ENCODE measurements at regions not wholly inside any gene's neighbourhood (a gene's known extent, or its start where the extent isn't known, plus 50 kb on each side); places are given as distances from the start of the nearest gene placed in this dataset.

GRCh38 chr3:20769430-20769829 is 583.4 kb upstream of the SGO1 start (continued):
- TF ChIP-seq CSRNP3 (CRISPR knock-in tag; IDR thresholded peaks at IDR 0.05), result no peak

- no peak for TF ChIP-seq ZNF70 (CRISPR knock-in tag; IDR thresholded peaks at IDR 0.05)
- TF ChIP-seq RARB (CRISPR knock-in tag; IDR thresholded peaks at IDR 0.05), result no peak
- TF ChIP-seq TOX (CRISPR knock-in tag; IDR thresholded peaks at IDR 0.05; ENCODE audit: borderline replicate concordance), result no peak
- TF ChIP-seq ARNTL (CRISPR knock-in tag; IDR thresholded peaks at IDR 0.05; ENCODE audit: borderline replicate concordance, low read depth), result no peak
- no peak for TF ChIP-seq TSHZ2 (CRISPR knock-in tag; IDR thresholded peaks at IDR 0.05)
- no peak for TF ChIP-seq OSR1 (CRISPR knock-in tag; IDR thresholded peaks at IDR 0.05)
- TF ChIP-seq PATZ1 (CRISPR knock-in tag; IDR thresholded peaks at IDR 0.05; ENCODE audit: borderline replicate concordance), result no peak
- TF ChIP-seq BACH2 (CRISPR knock-in tag; IDR thresholded peaks at IDR 0.05; ENCODE audit: borderline replicate concordance), result no peak
- TF ChIP-seq ESRRG (CRISPR knock-in tag; IDR thresholded peaks at IDR 0.05), result no peak
- TF ChIP-seq CSDC2 (CRISPR knock-in tag; IDR thresholded peaks at IDR 0.05), result no peak
- no peak for TF ChIP-seq ZNF565 (CRISPR knock-in tag; conservative IDR thresholded peaks at IDR 0.05; ENCODE audit: low read depth)
- no peak for TF ChIP-seq ZFP3 (CRISPR knock-in tag; IDR thresholded peaks at IDR 0.05)
- no peak for TF ChIP-seq POU6F1 (CRISPR knock-in tag; IDR thresholded peaks at IDR 0.05; ENCODE audit: borderline replicate concordance, low read depth)
- TF ChIP-seq ISL1 (CRISPR knock-in tag; IDR thresholded peaks at IDR 0.05), result no peak
- TF ChIP-seq ZNF8 (CRISPR knock-in tag; IDR thresholded peaks at IDR 0.05), result no peak
- ATAC-seq, result no peak
Observed at GRCh38 chr3:20760981-20761380, 575.0 kb upstream of the SGO1 start.

GRCh38 chr3:20752416-20752815 is 566.4 kb upstream of the SGO1 start:
- ATAC-seq, result no peak
- TF ChIP-seq ESRRG (CRISPR knock-in tag; IDR thresholded peaks at IDR 0.05), result no peak
- no peak for TF ChIP-seq ZNF565 (CRISPR knock-in tag; conservative IDR thresholded peaks at IDR 0.05; ENCODE audit: low read depth)

- no peak for ATAC-seq
- TF ChIP-seq PATZ1 (CRISPR knock-in tag; IDR thresholded peaks at IDR 0.05; ENCODE audit: borderline replicate concordance) (no peak), ZNF565 (CRISPR knock-in tag; conservative IDR thresholded peaks at IDR 0.05; ENCODE audit: low read depth) (no peak), ZNF8 (CRISPR knock-in tag; IDR thresholded peaks at IDR 0.05) (no peak), TSHZ2 (CRISPR knock-in tag; IDR thresholded peaks at IDR 0.05) (no peak), CSDC2 (CRISPR knock-in tag; IDR thresholded peaks at IDR 0.05) (no peak), TCF4 (CRISPR knock-in tag; IDR thresholded peaks at IDR 0.05; ENCODE audit: borderline replicate concordance) (no peak), TOX (CRISPR knock-in tag; IDR thresholded peaks at IDR 0.05; ENCODE audit: borderline replicate concordance) (no peak), GLIS3 (CRISPR knock-in tag; IDR thresholded peaks at IDR 0.05) (no peak), CREB5 (CRISPR knock-in tag; IDR thresholded peaks at IDR 0.05; ENCODE audit: low read depth) (no peak), ARNTL (CRISPR knock-in tag; IDR thresholded peaks at IDR 0.05; ENCODE audit: borderline replicate concordance, low read depth) (no peak), ISL1 (CRISPR knock-in tag; IDR thresholded peaks at IDR 0.05) (no peak), ZFP3 (CRISPR knock-in tag; IDR thresholded peaks at IDR 0.05) (no peak), CSRNP3 (CRISPR knock-in tag; IDR thresholded peaks at IDR 0.05) (no peak)
Observed at GRCh38 chr3:20751296-20751695, 565.3 kb upstream of the SGO1 start.

All from SK-N-SH treated with all-trans-retinoic acid at 6 μM for 48 hours (cell line).